ENCODE measurements at regions not wholly inside any gene's neighbourhood (a gene's known extent, or its start where the extent isn't known, plus 50 kb on each side); places are given as distances from the start of the nearest gene placed in this dataset.

DNA sequence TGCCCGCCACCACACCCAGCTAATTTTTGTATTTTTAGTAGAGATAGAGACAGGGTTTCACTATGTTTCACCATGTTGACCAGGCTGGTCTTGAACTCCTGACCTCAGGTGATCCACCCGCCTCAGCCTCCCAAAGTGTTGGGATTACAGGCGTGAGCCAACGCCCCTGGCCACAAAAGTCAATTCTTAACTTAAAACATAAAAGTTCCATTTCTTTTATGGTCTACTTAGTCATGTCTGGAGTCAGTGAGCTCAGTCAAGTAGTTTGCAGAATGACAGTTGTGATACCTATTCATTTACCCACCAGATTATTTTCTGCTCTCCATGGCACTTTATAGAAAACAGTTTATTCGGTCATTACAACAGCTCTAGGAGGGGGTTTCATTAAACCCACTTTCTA, 103.1 kb upstream of the ESR1 start:
- DNase-seq (peak; percentile 56), ATAC-seq (peak; percentile 51)
- H3K4me1 Mint-ChIP-seq (ENCODE audit: low read depth), result peaks cover 35% of the 10 kb centered on the region
- peaks cover 9% of the 10 kb centered on the region for H3K27me3 Mint-ChIP-seq
- CTCF ChIA-PET, result interaction anchor here (1.1 kb wide), 3 partner anchors 25 to 61 kb away, joined by 3 to 6 read pairs (median 4); no protein-coding TSS in a partner anchor
- H3K4me3 Mint-ChIP-seq, result no peak overlapping the region
- no peaks in the 10 kb centered on the region for H3K36me3 Mint-ChIP-seq (ENCODE audit: low read depth)
- H3K9me3 Mint-ChIP-seq, result no peaks in the 10 kb centered on the region
- no peak overlapping the region for H3K27ac Mint-ChIP-seq
- no peak for TF ChIP-seq CTCF (IDR thresholded peaks at IDR 0.05)
- intact Hi-C loops (cut with micrococcal nuclease), result loop anchor here (5.0 kb wide), 1 partner anchor 483 kb away; no protein-coding TSS in a partner anchor
- POLR2A ChIA-PET, result no interaction called here

DNA sequence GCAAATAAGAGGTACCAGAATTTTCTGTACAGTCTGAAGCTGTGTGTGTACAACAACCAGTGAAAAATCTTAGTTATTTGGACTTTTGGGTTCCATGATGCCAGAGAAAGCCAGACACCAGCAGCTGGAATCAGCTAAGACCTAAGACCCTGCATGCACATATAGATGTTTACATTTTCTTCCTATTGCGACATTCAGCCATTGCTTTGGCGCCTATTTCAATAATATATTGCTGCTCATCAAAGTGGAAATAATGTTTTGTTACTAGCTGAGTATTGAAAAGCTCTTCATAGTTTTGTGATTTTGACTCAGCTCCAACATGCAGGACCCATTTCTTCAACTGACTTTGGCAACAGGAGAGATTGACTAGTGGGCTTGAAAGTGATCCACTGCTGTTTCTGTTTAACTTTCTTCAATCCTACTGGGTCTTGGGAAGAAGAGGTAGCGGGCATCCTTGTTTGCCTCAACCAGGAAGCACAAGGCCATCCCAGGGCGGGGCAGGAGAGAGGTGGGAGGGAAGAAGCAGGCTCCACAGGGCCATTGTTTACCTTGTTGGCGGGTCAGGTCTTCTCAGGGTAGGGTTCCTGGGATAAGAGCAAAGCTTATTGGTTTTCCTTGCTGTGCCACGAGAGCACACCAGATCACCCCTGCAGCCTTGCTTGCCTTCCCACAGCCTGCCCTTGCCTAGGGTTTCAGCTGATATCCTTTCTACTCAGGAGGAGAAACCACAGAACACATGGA, 101.3 kb upstream of the ESR1 start:
- POLR2A ChIA-PET, result no interaction called here

GRCh38 chr6:151709329-151709728, 98.2 kb upstream of the ESR1 start:
- intact Hi-C loops (cut with micrococcal nuclease), result no loop called here
- POLR2A ChIA-PET, result no interaction called here
- peaks cover 21% of the 10 kb centered on the region for H3K9me3 Mint-ChIP-seq
- peaks cover 18% of the 10 kb centered on the region for H3K36me3 Mint-ChIP-seq (ENCODE audit: low read depth)
- peaks cover 8% of the 10 kb centered on the region for H3K27me3 Mint-ChIP-seq
- H3K4me1 Mint-ChIP-seq (ENCODE audit: low read depth), result peaks cover 8% of the 10 kb centered on the region
- CTCF ChIA-PET, result no interaction called here
- DNase-seq (no peak), ATAC-seq (peak; percentile 71)
- no peak for TF ChIP-seq CTCF (IDR thresholded peaks at IDR 0.05)
- H3K27ac Mint-ChIP-seq, result no peak overlapping the region
- no peak overlapping the region for H3K4me3 Mint-ChIP-seq

More for the DNA sequence above, 101.3 kb upstream of the ESR1 start:
- CTCF ChIA-PET, result interaction anchor here (0.8 to 1.7 kb wide), 4 partner anchors 10 to 59 kb away, joined by 3 to 7 read pairs (median 4); no protein-coding TSS in a partner anchor
- no peak overlapping the region for H3K4me3 Mint-ChIP-seq
- peaks cover 2% of the 10 kb centered on the region for H3K36me3 Mint-ChIP-seq (ENCODE audit: low read depth)
- peaks cover 33% of the 10 kb centered on the region for H3K4me1 Mint-ChIP-seq (ENCODE audit: low read depth)
- DNase-seq (no peak), ATAC-seq (no peak)
- H3K27me3 Mint-ChIP-seq, result peaks cover 8% of the 10 kb centered on the region
- peaks cover 1% of the 10 kb centered on the region for H3K9me3 Mint-ChIP-seq
- no peak overlapping the region for H3K27ac Mint-ChIP-seq
- intact Hi-C loops (cut with micrococcal nuclease), result no loop called here
- no peak for TF ChIP-seq CTCF (IDR thresholded peaks at IDR 0.05)

GRCh38 chr6:151716526-151716932, 91.0 kb upstream of the ESR1 start:
- no peak for TF ChIP-seq CTCF (IDR thresholded peaks at IDR 0.05)
- no peak overlapping the region for H3K27ac Mint-ChIP-seq
- H3K4me3 Mint-ChIP-seq, result no peak overlapping the region
- intact Hi-C loops (cut with micrococcal nuclease), result no loop called here
- CTCF ChIA-PET, result interaction anchor here (1.1 kb wide), 1 partner anchor 26 kb away, joined by 4 read pairs; no protein-coding TSS in a partner anchor
- POLR2A ChIA-PET, result interaction anchor here (1.3 kb wide), 1 partner anchor 14 kb away, joined by 4 read pairs; no protein-coding TSS in a partner anchor
- H3K36me3 Mint-ChIP-seq (ENCODE audit: low read depth), result peaks cover 15% of the 10 kb centered on the region
- ATAC-seq (no peak), DNase-seq (peak; percentile 19)
- H3K4me1 Mint-ChIP-seq (ENCODE audit: low read depth), result peaks cover 10% of the 10 kb centered on the region
- peaks cover 5% of the 10 kb centered on the region for H3K27me3 Mint-ChIP-seq
- peaks cover 23% of the 10 kb centered on the region for H3K9me3 Mint-ChIP-seq

- H3K4me3 Mint-ChIP-seq, result no peak overlapping the region
- H3K36me3 Mint-ChIP-seq (ENCODE audit: low read depth), result peaks cover under 1% of the 10 kb centered on the region
- H3K9me3 Mint-ChIP-seq, result peaks cover 7% of the 10 kb centered on the region
- no peak for DNase-seq
- TF ChIP-seq CTCF (IDR thresholded peaks at IDR 0.05), result no peak
- ATAC-seq, result no peak
- H3K27ac Mint-ChIP-seq, result no peak overlapping the region
- ChIA-PET CTCF (no interaction called here), POLR2A (no interaction called here)
- peaks cover 9% of the 10 kb centered on the region for H3K27me3 Mint-ChIP-seq
- peaks cover 23% of the 10 kb centered on the region for H3K4me1 Mint-ChIP-seq (ENCODE audit: low read depth)
- intact Hi-C loops (cut with micrococcal nuclease), result no loop called here
Observed at GRCh38 chr6:151719070-151719469, 88.4 kb upstream of the ESR1 start.
